Neuronal stem cell (in vitro differentiated cells): ENCODE measurements at regions not wholly inside any gene's neighbourhood (a gene's known extent, or its start where the extent isn't known, plus 50 kb on each side); places are given as distances from the start of the nearest gene placed in this dataset.

ENCODE experiments used
- DNase-seq: peaks from one replicate; pipeline ENCODE4 v3.0.0-alpha.2; 2013; ENCODE audit warnings: low spot score
- H2AFZ ChIP-seq: one replicate; pipeline ENCODE4 v1.6.1; 2013; ENCODE audit warnings: mild to moderate bottlenecking, low read length, inconsistent platforms
- H2AK5ac ChIP-seq: 2 replicates; pipeline ENCODE4 v1.6.1; 2013; ENCODE audit warnings: low read depth, mild to moderate bottlenecking, inconsistent platforms, low read length, moderate library complexity, mixed read lengths
- H2BK120ac ChIP-seq: 2 replicates; pipeline ENCODE4 v1.6.1; 2013; ENCODE audit warnings: low read depth, mild to moderate bottlenecking, inconsistent platforms, low read length, moderate library complexity, mixed read lengths
- H2BK12ac ChIP-seq: one replicate; pipeline ENCODE4 v1.6.1; 2013; ENCODE audit warnings: low read length, inconsistent platforms
- H2BK15ac ChIP-seq: 2 replicates; pipeline ENCODE4 v1.6.1; 2013; ENCODE audit warnings: mild to moderate bottlenecking, low read length, inconsistent platforms, mixed read lengths
- H2BK5ac ChIP-seq: one replicate; pipeline ENCODE4 v1.6.1; 2013; ENCODE audit warnings: inconsistent platforms, mild to moderate bottlenecking, low read length, moderate library complexity
- H3K14ac ChIP-seq: one replicate; pipeline ENCODE4 v1.6.1; 2013; ENCODE audit warnings: low read length, inconsistent platforms
- H3K18ac ChIP-seq: 2 replicates; pipeline ENCODE4 v1.6.1; 2013; ENCODE audit warnings: low read length, inconsistent platforms
- H3K23ac ChIP-seq: 2 replicates; pipeline ENCODE4 v1.6.1; 2013; ENCODE audit warnings: low read depth, mild to moderate bottlenecking, mixed read lengths, low read length, inconsistent platforms; ENCODE audit not compliant: poor library complexity
- H3K27ac ChIP-seq: replicated peaks from 3 replicates; pipeline ENCODE4 v1.5.1; 2013; ENCODE audit warnings: low read length, inconsistent platforms
- H3K27me3 ChIP-seq, 3 experiments: 2 replicates each; pipeline ENCODE4 v1.6.1; 2013; ENCODE audit warnings: low read length in 3 of 3, mild to moderate bottlenecking in 2 of 3, inconsistent platforms in 1 of 3, low read depth in 1 of 3, mixed read lengths in 1 of 3, moderate library complexity in 1 of 3; ENCODE audit not compliant: control insufficient read depth in 3 of 3, insufficient read depth in 3 of 3
- H3K36me3 ChIP-seq, 2 donors: replicated peaks in 1 of 2; 2 replicates each; pipeline ENCODE4 v1.6.1; 2013; ENCODE audit warnings: low read length in 2 of 2; ENCODE audit not compliant: control insufficient read depth in 2 of 2, insufficient read depth in 2 of 2
- H3K4ac ChIP-seq: 2 replicates; pipeline ENCODE4 v1.6.1; 2013; ENCODE audit warnings: inconsistent platforms, mild to moderate bottlenecking, low read length, moderate library complexity
- H3K4me1 ChIP-seq, 2 donors: 1 replicate in 1 of 2; 2 replicates in 1 of 2; pipeline ENCODE4 v1.6.1; 2013; ENCODE audit warnings: low read length in 2 of 2, low read depth in 1 of 2; ENCODE audit not compliant: control insufficient read depth in 2 of 2, insufficient read depth in 1 of 2
- H3K4me2 ChIP-seq: one replicate; pipeline ENCODE4 v1.6.1; 2013; ENCODE audit warnings: mild to moderate bottlenecking, low read length, inconsistent platforms; ENCODE audit not compliant: insufficient read depth, poor library complexity, severe bottlenecking
- H3K4me3 ChIP-seq, 2 donors: 2 replicates each; pipeline ENCODE4 v1.5.1; 2013; ENCODE audit warnings: low read length in 2 of 2, mild to moderate bottlenecking in 2 of 2, inconsistent platforms in 1 of 2, moderate library complexity in 1 of 2
- H3K79me1 ChIP-seq: one replicate; pipeline ENCODE4 v1.6.1; 2013; ENCODE audit warnings: low read depth, mild to moderate bottlenecking, inconsistent platforms, low read length, moderate library complexity
- H3K9ac ChIP-seq: one replicate; pipeline ENCODE4 v1.6.1; 2013; ENCODE audit warnings: mild to moderate bottlenecking, low read depth, low read length, inconsistent platforms; ENCODE audit not compliant: poor library complexity
- H3K9me3 ChIP-seq, 2 donors: replicated peaks in 1 of 2; 2 replicates each; pipeline versions ENCODE3 to v1.6.1; 2013; ENCODE audit warnings: low read length in 2 of 2, mild to moderate bottlenecking in 2 of 2, inconsistent platforms in 1 of 2, low read depth in 1 of 2, mixed read lengths in 1 of 2, moderate library complexity in 1 of 2; ENCODE audit not compliant: control insufficient read depth in 2 of 2, insufficient read depth in 1 of 2
- H4K8ac ChIP-seq: one replicate; pipeline ENCODE4 v1.6.1; 2013; ENCODE audit warnings: low read depth, mild to moderate bottlenecking, inconsistent platforms, low read length, moderate library complexity
- H4K91ac ChIP-seq: one replicate; pipeline ENCODE4 v1.6.1; 2013; ENCODE audit warnings: low read length, low read depth, mild to moderate bottlenecking, inconsistent platforms; ENCODE audit not compliant: poor library complexity
- WGBS, 2 donors: extraction: QIAGEN DNeasy Blood & Tissue Kit; methylation state at CpG; one replicate each; pipeline ENCODE4 v1.1.7; 2013; ENCODE audit warnings: missing lambda C conversion rate in 2 of 2, mixed read lengths in 1 of 2; ENCODE audit not compliant: insufficient read length in 2 of 2, insufficient replicate concordance in 1 of 2; ENCODE audit errors: extremely low coverage in 2 of 2; 5-methylcytosine and 5-hydroxymethylcytosine counted together

GRCh38 chr2:144137705-144138428, 382.1 kb downstream of the ZEB2 start:
- H3K14ac ChIP-seq = no peak overlapping the region
- no peak overlapping the region for H3K23ac ChIP-seq
- DNase-seq = peak; percentile 32
- H4K8ac ChIP-seq = no peak overlapping the region
- H3K79me1 ChIP-seq = no peaks in the 10 kb centered on the region
- H2BK12ac ChIP-seq = no peak overlapping the region
- no peak overlapping the region for H2BK15ac ChIP-seq
- H4K91ac ChIP-seq = no peak overlapping the region
- H3K18ac ChIP-seq = no peak overlapping the region
- H3K4me1 ChIP-seq = peaks cover 5 to 9% of the 10 kb centered on the region in 2 donors
- no peaks in the 10 kb centered on the region for H3K27me3 ChIP-seq
- no peak overlapping the region for H2BK120ac ChIP-seq
- H3K36me3 ChIP-seq = no peaks in the 10 kb centered on the region
- H3K4ac ChIP-seq = no peak overlapping the region
- no CpG with 5 or more reads among the region's 5 CpGs for WGBS, 2 donors
- no peak overlapping the region for H2AK5ac ChIP-seq
- no peak overlapping the region for H3K4me3 ChIP-seq
- H3K4me2 ChIP-seq = no peak overlapping the region
- no peak overlapping the region for H2AFZ ChIP-seq
- no peak overlapping the region for H3K9ac ChIP-seq
- H2BK5ac ChIP-seq = no peak overlapping the region
- no peak overlapping the region for H3K27ac ChIP-seq
- no peaks in the 10 kb centered on the region for H3K9me3 ChIP-seq

- H3K4me2 ChIP-seq = no peak overlapping the region
- peaks cover 5 to 9% of the 10 kb centered on the region in 2 donors for H3K4me1 ChIP-seq
- H3K9me3 ChIP-seq = no peaks in the 10 kb centered on the region
- no peak overlapping the region for H2AFZ ChIP-seq
- H2BK15ac ChIP-seq = no peak overlapping the region
- H2BK12ac ChIP-seq = no peak overlapping the region
- H3K18ac ChIP-seq = no peak overlapping the region
- no peak for DNase-seq
- H3K79me1 ChIP-seq = no peaks in the 10 kb centered on the region
- no peak overlapping the region for H3K4ac ChIP-seq
- WGBS, 2 donors = no CpG with 5 or more reads among the region's 1 CpG
- H3K23ac ChIP-seq = no peak overlapping the region
- no peak overlapping the region for H2AK5ac ChIP-seq
- H2BK120ac ChIP-seq = no peak overlapping the region
- no peak overlapping the region for H3K4me3 ChIP-seq
- no peaks in the 10 kb centered on the region for H3K36me3 ChIP-seq
- H4K8ac ChIP-seq = no peak overlapping the region
- H2BK5ac ChIP-seq = no peak overlapping the region
- no peak overlapping the region for H3K14ac ChIP-seq
- H4K91ac ChIP-seq = no peak overlapping the region
- H3K27me3 ChIP-seq = no peaks in the 10 kb centered on the region
- no peak overlapping the region for H3K27ac ChIP-seq
- no peak overlapping the region for H3K9ac ChIP-seq
Measured at GRCh38 chr2:144137272-144137671, 382.6 kb downstream of the ZEB2 start.

- Histone ChIP-seq H3K27ac (no peak overlapping the region), H3K4ac (no peak overlapping the region), H3K14ac (no peak overlapping the region), H3K18ac (no peak overlapping the region), H3K79me1 (no peaks in the 10 kb centered on the region), H3K23ac (no peak overlapping the region), H3K36me3 (no peaks in the 10 kb centered on the region), H3K4me2 (no peak overlapping the region), H2BK5ac (no peak overlapping the region), H2AK5ac (no peak overlapping the region), H3K4me3 (no peak overlapping the region), H2AFZ (no peak overlapping the region), H4K91ac (no peak overlapping the region), H2BK15ac (no peak overlapping the region), H4K8ac (no peak overlapping the region), H3K9me3 (no peaks in the 10 kb centered on the region), H2BK120ac (no peak overlapping the region), H2BK12ac (no peak overlapping the region), H3K4me1 (peaks cover 5 to 9% of the 10 kb centered on the region in 2 donors), H3K27me3 (no peaks in the 10 kb centered on the region), H3K9ac (no peak overlapping the region)
- no CpG with 5 or more reads among the region's 4 CpGs for WGBS, 2 donors
- no peak for DNase-seq
Measured at GRCh38 chr2:144136297-144137010, 383.5 kb downstream of the ZEB2 start.

GRCh38 chr2:144133936-144134665, 385.8 kb downstream of the ZEB2 start:
- Histone ChIP-seq H3K27me3 (no peaks in the 10 kb centered on the region), H3K4me3 (no peak overlapping the region), H2AFZ (no peak overlapping the region), H3K14ac (no peak overlapping the region), H3K9me3 (no peaks in the 10 kb centered on the region), H2BK15ac (no peak overlapping the region), H4K8ac (no peak overlapping the region), H3K9ac (no peak overlapping the region), H2AK5ac (no peak overlapping the region), H2BK5ac (no peak overlapping the region), H4K91ac (no peak overlapping the region), H3K79me1 (no peaks in the 10 kb centered on the region), H2BK120ac (no peak overlapping the region), H3K23ac (no peak overlapping the region), H3K27ac (no peak overlapping the region), H2BK12ac (no peak overlapping the region), H3K4me1 (peaks cover 5 to 9% of the 10 kb centered on the region in 2 donors), H3K4ac (no peak overlapping the region), H3K36me3 (no peaks in the 10 kb centered on the region), H3K18ac (no peak overlapping the region), H3K4me2 (no peak overlapping the region)
- no CpG with 5 or more reads among the region's 7 CpGs for WGBS, 2 donors
- no peak for DNase-seq
